Stimulated activated CD4-positive, alpha-beta T cell treated with anti-CD3 and anti-CD28 coated beads, Interleukin-1b, Interleukin-23, amount 100 ng/mL, for 24 hours (primary cell): ENCODE measurements at regions not wholly inside any gene's neighbourhood (a gene's known extent, or its start where the extent isn't known, plus 50 kb on each side); places are given as distances from the start of the nearest gene placed in this dataset.
"Not testable (repeated sequence)": the region's sequence is repeated elsewhere in the genome, so short reads cannot be mapped to it uniquely, and the experiment has no call there.

Experiments
- DNase-seq, 4 experiments: peaks; one replicate each; pipeline ENCODE4 v3.0.0-alpha.2; 2020; ENCODE audit warnings: low read depth in 4 of 4, low spot score in 1 of 4

DNA sequence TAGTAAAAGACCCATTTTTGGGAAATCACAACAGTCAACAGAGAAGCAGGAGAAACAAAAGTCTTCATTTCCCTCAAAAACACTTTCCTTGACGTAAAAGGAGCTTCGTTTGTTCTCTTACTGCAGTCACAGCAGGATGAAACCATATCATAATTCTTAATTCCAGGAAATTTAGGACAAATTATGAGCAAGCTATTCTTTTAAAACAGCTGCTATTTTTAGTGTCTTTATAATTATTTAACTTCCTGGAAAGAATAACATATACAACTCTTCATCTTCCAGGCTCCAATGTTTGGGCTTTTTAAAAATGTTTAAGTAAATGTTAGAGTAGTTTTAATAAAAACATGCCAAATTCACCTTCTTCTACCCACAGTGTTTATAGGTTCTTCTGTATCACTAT lies 563.5 kb downstream of the LTN1 start:
- DNase-seq, result no peak

DNA sequence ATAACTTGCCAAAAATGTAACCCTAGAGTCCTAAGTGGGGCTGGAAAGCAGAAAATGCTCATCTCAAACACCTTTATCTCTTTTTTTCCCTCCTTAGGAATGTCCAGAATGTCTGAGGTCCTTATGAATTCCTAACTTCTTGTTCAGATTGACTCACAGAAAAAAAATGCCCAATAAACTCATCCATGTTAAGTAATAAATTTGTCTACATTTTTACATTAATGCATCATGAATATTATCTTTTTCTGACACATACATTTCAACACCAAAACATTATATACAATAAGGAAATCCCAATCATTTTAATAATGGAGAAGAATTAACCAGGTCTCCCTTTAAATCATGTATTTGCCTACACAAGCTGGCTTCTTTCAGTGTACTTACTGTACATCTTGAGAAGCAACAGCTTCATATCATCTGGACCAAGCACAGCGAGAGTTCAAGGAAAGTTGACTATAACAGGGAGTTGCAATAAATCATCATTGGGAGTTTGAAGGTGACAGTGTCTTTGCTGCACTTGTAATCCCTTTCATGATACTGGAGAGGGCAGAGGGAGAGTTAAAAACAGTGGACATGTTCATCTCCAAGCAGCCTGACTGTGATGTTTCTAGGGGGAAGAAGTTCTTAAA lies 565.2 kb downstream of the LTN1 start:
- DNase-seq, result no peak

DNA sequence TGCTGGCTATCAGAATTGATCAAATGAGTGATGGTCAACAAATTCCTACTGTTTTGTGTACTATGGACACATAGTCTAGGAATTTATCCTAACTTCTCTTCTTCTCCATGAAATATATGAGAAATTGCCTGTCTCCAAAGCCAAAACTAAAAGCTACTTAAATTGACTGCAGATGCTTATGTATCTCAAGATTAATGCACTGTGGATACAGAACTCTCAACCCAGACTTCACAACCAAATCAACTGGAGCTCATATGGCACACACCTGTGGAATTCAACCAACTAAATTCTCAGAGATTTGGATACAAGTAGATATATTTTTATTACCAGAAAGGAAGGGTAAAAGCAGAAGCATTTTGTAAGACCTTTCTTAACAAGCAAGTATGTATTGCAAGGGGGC lies 566.1 kb downstream of the LTN1 start:
- no peak for DNase-seq

DNA sequence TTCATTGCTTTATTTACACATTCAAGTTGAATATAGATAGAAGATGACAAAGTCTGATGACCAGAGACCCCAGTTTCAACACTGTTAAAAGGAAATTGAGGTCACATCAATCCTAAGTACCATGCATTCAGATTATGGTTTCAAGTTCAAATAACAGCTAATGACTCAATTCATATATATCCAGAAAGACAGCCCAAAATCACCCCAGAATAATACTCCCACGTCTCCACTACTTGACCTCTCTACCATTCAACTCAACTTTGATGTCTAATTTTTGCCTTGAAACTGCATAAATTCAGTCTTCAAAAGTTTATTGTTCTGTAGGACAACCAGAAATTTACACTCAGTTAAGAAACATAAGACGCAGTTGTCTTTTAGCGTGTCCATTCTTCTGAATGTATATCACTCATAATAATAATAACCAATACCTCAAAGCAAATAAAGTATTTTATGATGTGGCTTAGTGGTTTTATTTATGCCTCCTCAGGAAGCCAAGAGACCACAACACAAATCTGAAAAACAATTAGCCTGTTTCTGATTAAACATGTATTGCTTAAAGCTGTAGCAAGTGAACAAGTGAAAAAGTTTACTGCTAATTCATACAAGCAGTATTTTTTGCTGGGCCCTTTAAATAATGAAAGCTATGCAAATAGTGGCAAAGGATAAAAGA lies 569.0 kb downstream of the LTN1 start:
- DNase-seq, result no peak

DNA sequence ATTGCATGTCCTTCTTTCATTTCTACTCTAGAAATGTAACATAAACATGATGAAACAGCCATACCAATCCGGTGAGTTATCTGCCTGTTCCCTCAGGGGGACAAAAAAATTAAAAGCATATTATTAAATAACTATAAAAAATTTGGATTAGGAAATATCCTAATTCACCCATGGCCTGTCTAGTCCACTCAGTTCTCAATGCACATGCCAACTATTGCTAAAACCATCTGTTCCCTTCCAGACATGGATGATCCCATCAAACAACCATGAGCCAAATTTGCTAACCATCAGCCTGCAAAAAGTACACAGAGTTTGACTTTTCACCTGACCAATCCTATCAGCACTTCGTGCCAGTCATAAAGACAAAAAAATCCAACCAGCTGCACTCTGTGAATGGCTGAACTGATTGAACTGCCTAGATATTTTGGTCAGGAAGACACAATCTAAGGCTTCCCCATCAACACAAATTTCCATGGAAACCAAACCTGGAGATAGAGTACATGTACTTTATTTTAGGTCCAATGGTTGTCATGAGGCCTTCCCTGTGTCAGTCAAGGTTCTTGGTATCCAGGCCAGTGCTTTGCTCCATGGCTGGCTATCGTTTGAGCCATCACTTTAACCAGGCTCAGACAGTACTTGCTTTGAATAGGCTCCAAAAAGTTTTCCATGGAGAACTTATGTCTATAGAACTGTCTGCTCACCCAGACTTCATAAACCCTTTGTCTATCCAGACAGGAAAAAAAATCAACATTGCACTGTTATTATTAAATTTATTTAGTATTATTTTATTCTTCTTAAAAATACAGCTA lies 570.8 kb downstream of the LTN1 start:
- DNase-seq, result no peak

DNA sequence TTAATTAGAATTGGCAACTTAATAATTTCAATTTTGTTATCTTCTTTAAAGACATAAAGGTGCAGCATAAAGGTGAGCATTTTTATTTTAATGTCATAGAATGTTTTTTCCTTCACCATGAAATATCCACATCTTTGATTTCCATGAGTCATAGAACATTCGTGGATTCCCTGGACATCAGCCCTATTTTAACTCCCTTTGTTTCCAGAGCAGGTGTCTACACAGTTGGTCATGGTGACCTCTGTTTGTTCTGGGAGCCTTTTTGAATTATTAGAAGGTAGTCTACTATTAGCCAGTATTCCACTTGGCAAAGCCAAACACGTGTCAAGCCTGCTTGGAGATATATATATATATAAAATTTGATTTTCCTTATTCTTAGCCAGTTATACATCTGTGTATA lies 572.9 kb downstream of the LTN1 start:
- DNase-seq, result no peak

DNA sequence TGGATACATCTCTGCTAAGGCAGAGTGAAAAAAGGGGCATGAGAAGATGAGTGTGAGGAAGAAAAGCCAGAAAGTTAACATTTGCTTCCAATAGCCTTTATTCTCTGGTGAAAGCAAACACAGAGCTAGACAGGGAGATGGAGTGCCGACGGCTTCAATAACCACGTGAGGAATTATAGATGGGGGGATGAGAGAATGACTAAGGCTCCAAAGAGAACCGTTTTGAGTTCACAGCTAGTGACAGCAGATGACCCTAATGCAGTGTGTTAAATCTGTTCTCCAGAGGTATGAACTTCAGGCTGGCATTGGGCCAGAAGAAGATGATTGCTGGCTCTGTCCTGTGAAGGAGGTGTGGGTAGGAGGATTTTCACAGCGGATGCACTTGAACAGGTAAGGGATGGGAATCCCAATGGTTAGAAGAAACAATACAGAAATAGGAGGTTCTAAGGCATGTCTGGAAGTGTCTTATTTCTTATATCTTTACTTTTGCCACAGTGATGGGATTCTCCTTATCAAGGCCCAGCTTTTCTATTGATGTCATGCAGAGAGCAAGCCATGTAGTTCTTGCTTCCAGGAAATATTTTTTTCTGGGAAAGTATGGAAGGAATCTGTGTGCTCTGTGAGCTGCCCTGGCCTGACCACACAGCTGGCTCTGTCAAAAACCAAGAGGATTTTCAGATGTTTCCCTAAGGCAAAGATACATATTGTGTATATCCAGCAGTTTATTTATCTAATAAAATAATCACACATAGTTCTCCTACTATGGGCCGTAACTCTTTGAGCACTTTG lies 573.8 kb downstream of the LTN1 start:
- DNase-seq, result no peak

DNA sequence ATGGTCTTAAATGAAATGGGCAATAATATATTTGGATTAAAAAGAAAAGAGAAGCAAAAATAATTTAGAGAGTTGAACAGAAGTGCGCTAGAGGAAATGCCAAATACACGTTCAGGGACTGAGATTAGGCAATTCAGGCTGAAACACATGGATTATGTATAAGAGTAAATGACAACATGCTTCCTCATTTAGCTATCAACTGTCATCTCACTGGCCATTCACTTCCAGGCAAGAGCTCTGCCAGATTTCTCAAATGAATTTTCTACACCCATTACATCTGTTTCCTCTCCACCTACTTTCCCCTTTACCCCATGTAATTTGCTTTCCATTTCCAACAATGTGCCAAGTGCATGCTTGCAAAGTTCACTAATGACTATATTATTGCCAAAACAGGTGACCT lies 582.4 kb downstream of the LTN1 start:
- DNase-seq, result no peak

DNA sequence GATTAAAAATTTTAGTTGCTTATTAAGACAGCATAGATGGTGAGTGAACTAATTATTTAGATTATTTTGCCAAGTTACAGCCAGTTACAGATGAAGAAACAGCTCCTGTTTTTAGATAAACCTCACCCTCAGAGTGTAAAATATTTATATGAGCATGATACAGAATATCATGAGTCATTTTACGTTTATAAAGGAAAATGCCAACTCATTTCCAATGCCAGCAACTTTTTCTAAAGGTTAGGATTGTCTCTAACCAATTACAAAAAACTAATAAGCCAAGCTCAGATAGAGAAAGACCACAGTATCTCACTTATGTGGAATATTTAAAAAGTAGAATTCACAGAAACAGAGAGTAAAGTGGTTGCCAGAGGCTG lies 590.1 kb downstream of the LTN1 start:
- DNase-seq, result no peak

DNA sequence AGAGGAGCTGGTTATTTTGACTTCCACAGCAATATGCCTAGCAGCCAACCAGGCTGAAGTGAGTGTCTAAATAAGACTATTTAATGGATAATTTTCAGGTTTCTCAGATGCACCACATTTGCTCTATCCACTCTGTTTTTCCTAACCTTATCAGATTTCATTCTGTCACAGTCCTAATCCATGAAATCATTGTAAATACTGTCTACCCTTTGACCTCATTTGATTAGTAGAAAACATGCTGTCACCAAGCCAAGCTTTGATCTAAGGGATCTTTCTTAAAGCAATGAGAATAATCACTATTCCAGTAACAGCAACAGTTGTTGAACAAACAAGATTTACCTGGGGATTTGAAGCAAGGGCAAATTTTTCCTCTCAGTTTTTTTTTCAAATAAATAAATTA lies 595.6 kb downstream of the LTN1 start:
- DNase-seq, result no peak

DNA sequence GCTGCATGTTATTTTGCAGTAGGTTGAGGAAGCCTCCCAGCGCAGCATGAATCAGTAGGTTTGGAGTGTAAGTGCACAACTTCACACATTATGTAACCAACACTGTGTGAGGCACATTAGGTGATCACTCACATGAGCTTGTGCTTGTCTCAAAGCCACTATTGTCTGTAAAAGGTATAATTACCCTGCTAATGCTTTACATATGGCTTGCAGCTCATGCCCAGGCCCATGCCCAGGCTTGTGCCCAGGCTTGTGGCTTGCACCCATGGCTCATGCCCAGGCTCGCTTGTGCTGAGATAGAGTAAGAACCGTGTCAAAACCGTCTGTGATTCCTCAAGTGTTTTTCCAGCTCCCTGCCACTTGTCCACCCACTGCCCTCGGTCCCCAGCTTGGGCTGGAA lies 596.3 kb downstream of the LTN1 start:
- DNase-seq, result no peak

DNA sequence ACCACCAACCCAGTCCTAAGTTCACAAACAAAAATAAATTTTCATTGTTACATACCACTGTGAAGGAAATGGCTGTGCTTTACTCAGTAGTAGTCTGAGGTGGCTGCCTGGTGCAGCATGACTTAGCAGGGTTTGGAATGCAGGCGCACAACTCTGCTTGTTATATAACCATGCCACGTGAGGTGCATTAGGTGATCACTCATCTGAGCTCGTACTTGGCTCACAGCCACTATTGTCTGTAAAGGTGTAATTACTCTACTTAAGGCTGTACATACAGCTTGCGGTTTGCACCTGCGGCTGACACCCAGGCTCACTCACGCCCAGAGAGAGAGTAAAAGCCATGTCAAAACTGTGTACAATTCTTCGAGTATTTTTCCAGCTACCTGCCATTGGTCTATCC lies 599.4 kb downstream of the LTN1 start:
- no peak for DNase-seq

DNA sequence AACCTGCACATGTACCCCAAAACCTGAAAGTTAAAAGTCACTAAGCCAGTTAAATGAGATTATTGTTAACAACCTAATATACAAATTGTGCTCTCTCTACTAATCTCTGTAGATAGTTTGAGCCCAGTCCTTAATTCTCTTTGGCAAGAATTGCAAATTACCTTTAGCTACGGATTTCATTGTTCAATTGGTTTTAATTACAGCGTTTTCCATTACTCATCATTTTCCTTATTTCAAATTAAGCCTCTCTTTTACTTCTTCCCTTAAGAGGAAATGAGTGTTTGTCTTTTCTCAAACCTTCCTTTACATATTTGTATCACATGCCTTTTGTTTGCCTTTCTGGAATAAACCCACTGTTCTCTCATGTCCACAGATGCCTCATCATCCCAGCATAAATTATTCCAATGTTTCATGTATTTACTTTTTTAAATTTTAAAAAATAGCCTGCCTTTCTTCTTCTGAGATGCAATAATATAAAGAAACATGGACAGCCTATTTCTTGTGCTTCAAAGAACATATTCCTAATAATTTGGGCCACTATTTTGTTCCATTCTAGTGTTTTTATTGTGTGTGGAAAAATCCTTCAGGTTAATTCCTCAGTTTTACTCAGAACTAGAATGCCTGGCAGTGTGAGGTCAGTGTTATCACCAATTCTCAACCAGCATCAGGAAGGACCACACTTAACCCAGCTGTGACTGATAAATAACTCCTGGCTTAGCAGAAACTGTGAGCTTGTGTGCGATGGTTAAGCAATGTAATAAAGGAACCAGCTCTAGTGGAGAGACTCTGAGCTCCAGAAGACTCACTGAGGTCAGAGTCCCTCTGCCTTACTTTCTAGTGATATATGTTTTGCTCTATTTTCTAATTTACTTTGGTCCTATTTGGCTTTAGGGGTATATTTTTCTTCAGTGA lies 600.5 kb downstream of the LTN1 start:
- no peak for DNase-seq

DNA sequence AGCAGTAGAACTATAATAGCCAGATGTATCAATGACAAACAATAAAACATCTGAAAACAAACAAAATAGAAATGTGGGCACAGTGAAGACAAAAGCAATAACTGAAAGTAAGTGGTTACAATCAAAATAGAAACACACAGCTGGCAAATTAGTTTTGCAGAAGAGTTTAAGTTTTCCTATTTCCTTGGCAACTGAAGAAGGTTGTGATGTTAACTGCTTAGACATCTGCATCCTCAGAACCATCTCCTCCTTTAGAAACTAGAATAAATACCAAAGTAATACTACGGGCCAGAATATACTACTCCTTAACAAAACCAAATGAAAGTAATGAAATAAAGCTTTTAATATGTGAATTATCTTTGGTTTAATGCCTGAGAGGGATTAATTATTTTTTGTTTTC lies 605.5 kb downstream of the LTN1 start:
- DNase-seq, result no peak

DNA sequence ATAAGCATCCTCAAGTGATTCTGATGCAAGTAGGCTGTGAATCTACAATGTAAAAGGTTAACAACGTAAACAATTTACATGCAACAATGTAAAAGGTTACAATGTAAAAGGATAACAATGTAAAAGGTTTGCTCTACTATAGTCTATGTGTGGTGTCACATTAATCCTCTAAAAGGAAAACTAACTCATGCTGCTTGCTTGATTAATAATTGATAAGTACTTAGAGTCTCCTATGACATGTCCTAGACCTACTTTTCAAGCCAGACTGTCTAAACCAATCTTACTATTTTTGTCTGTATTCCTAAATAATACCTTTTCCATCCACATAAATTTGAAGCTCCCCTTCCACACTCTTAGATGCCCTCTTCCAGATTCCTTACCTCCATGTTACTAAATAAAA lies 606.8 kb downstream of the LTN1 start:
- no peak for DNase-seq

DNA sequence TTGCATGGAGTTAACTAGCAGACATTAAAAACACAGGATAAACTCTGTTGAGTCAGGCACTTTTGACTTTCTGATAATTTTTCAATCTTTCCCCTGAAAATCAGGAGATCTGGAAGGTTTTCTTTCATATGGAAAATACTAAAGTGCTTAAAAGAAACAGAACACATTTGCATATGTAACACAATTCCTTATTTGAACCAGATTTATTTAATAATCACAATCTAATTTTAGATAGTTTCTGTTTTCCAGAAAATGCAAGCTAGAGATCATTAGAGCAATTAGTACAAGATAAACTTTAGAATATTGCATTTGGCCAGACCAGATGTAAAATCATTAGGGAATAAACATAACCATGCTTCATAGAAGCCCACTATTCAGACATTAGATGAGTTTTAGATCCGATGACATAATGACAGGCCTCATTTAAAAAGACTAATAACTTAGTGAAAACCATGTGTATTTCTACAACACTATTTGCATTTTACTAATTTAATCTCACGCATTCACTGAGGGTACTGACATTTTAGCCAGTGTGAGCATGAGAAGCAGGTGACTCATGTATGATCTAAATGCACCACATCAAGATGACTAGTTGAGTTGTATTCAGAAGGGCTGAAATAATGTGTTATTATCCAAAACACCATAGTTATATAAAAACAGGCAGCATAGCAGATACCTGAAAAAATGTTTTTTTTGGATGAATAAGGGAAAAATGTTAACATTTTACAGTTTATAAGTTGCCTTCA lies 611.5 kb downstream of the LTN1 start:
- DNase-seq, result not testable (repeated sequence)

DNA sequence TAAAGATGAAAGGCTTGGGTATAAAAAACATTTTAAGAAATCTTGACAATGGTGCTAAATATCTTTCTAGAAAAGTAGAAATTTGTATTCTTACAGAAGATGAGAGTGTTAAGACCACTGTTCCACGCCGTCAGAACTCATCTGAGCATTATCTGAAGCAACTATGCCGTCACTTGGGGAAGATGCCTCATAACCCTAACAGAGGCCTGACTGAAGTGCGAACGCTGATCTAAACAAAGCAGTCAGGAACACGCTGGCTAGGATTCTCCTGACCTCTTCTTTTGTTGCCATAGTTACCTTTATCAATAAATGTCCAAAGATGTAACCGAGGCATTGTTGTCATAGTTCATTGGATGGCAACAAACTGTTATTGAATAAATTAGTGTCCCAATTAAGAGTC lies 612.4 kb downstream of the LTN1 start:
- DNase-seq, result no peak

DNA sequence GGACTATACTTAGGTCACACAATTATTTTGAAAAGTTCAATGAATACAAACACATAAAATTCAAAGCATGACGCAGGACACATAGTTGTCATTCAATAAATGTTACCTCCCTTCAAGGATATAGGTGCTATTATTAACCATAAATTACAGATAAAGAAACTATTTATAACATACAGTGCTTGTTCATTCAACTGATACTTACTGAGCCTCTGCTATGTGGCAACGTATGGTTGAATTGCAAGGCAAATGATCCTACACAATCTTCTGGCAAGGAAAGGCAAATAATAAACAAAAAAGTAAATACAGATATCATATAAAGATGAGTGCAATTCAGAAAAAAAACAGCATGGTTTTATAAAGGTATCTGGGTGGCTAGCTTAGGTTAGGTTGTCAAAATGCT lies 614.7 kb downstream of the LTN1 start:
- no peak for DNase-seq

DNA sequence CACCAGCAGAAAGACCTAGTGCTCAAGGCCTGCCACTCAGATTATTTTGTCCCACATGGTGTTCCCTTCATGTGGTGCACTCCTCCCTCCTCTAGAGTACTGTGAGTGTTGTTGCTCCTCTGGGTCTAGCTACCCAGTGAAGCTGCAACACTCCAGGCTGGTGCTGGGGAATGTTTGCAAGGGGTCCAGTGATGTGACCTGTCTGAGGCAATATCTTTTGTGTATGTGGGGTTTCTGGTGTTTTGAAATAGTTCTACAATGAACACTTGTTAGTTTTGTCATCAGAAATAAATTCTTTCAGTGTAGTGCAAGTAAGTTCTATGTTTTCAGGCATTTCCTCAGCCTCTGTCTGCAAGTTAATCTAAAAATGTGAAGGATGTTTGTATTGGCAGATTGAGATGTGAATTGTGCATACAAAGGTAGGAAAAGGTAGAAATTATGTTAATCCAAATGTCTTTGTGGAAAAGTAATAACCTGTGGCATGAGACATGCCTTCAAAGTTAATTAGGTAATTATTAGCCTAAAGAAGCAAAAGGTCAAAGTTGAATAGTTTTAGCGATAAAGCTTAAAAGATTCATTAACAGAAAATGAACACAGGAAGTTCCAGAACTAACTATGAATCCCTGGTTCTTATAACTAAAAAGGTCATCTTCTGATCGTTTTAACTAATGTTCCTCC lies 616.8 kb downstream of the LTN1 start:
- no peak for DNase-seq
